NCI-H2227 treated with DMSO at 0.1 percent for 48 hours (cell line): ENCODE measurements at regions not wholly inside any gene's neighbourhood (a gene's known extent, or its start where the extent isn't known, plus 50 kb on each side); places are given as distances from the start of the nearest gene placed in this dataset.
"Not testable (repeated sequence)": the region's sequence is repeated elsewhere in the genome, so short reads cannot be mapped to it uniquely, and the experiment has no call there.

ENCODE experiments used
- DNase-seq: peaks from one replicate; lab custom pipeline; 2025; lab: John Stamatoyannopoulos, UW

DNA sequence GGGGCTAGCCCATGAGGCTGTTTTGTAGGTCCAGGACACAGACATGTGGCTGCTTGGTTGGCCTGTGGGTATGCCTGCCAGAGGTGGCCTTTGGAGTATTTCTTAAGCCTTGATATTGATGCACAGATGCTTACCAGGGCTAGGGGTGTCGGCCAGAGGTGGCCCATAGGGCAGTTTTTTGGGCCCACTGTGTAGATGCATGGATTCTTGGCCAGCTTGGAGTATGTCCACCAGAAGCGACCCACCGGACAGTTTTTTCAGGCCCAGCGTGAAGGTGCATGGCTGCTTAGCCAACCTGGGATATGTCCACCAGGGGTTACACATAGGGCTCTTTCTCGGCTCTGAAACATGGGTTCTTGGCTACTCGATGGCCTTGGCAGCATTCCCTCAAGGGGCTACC, 1199.1 kb downstream of the CNTNAP5 start:
- no peak for DNase-seq

DNA sequence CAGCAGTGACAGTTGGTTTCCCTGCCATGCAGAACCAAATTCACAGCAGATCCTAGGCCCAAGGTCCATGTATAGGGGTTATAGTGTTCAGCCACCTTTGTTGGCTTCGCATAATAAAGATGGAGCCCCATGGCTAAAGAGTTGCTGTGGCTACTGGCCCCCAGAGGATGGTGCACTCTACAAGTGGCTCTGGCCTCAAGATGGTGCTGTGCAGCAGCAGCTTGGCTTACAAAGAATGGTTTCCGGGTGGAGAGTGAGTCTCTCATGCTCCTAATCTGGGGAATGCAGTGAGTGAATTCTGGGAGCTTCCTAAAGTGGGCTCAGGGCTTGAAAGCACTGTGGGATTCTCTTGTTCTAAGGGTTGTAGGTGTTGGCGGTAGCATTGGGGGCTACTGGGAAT, 1199.7 kb downstream of the CNTNAP5 start:
- no peak for DNase-seq

DNA sequence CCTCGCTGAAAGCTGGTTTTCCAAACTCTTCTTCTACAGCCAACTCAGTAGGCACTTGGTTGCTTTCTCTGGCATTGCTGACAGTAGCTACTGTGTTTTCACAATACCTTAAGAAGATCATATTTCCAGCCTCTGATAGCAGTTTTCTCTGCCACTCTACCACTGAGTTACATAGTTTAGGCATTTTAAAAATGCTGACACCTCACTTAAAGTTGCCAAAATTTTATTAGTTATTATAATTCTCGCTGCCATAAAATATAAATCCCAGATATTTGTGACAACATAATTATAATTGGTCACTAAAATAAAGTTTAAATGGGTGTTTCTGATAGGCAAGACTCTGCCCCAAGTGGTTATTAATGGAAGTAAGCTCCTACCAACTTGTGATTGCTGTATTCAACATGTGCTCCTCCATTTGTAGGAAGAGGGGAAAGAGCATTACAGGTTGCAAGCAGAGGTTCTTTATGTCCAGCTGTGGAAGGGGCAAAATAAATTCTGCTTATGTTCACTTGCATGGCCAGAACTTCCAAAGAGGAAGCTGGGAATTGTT, 1202.8 kb downstream of the CNTNAP5 start:
- DNase-seq: no peak

DNA sequence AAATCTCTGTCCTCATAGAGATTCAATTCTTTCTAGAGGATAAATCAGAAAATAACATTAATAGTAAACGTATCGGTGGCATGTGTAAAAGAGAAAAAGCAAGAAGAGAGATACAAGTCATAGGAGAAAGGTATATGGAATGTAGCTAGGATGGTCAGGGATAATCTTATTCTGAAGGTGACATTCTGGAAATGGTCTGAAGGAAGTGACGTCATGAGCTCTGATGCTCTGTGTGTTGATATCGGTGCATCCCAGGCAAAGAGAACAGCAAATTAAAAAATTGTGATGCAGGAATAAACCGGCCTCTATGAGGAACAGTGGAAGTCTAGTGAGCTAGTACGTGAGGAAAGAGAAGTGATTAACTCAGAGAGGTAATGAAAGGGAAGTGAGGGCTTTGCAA, 1215.8 kb downstream of the CNTNAP5 start:
- no peak for DNase-seq

DNA sequence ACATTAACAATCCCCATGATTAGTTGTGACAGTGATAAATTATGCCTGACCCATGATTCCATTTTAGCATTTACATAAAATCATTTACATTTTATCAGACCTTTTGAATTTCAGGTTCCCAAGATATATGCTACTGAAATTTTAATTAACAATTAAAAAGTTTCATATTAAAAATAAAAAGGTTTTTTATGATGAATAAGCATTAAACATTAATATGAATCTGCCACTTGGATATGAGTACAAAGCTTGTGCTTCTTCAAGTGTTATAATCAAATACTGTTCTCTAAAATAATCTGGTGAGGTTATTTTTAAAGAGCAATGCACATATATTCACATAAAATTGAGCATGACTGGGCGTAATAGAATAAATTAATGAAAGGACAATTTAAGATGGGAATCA, 1218.0 kb downstream of the CNTNAP5 start:
- no peak for DNase-seq

DNA sequence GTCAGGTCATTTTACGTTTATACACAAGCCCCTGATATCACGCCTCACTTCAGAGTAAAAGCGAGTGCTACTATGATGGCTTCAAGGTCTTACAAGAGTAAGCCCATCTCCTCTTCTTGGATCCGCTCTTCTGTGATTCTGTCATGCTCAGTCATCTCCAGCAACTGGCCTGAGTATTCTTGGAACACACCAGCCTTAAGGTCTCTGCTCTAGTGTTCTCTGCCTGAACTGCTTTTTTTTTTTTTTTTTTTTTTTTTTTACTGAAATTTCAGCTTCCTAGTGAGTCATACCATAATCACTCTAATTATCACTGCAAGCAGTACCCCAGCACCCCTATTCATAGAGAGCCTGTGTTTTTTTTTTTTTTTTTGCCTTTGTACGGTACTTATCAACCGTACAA, 1228.9 kb downstream of the CNTNAP5 start:
- DNase-seq: no peak

DNA sequence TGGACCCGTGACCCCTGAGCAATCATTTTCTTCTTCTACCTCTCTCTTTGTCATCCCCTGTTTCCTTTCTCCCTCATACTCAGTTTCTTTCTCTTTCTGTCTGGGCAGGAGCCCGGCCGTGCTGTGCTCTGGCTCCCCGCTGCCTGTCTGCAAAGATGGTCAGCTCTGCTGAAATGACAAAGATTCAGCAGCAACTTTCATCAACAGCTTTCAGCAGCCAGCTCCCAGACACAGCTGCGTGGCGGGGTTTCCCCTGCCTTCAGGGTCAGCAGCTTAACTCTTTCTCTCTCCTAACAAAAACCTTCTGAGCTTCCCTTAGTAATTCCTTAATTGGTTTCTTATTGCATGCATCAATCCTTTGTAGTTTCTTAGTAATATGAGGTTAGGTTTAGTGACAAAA, 1234.4 kb downstream of the CNTNAP5 start:
- DNase-seq: no peak

DNA sequence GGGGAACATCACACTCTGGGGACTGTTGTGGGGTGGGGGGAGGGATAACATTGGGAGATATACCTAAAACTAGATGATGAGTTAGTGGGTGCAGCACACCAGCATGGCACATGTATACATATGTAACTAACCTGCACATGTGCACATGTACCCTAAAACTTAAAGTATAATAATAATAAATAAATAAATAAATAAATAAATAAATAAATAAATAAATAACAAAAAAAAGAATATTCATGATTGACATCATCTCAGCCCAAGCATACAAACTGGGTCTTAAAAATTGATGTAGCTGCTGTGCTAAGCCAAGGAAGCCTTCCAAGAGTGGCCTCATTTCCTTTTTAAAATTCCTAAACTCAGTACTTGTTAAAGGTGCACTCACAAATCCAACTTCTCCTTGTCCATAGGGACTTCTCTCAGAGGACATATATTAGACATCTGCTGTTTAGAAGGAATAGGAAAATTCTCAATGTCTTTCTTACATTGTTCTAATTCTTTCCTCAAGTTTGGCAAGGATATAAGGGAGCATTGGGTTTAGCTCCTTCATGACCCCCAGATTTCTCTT, 1235.4 kb downstream of the CNTNAP5 start:
- not testable (repeated sequence) for DNase-seq

DNA sequence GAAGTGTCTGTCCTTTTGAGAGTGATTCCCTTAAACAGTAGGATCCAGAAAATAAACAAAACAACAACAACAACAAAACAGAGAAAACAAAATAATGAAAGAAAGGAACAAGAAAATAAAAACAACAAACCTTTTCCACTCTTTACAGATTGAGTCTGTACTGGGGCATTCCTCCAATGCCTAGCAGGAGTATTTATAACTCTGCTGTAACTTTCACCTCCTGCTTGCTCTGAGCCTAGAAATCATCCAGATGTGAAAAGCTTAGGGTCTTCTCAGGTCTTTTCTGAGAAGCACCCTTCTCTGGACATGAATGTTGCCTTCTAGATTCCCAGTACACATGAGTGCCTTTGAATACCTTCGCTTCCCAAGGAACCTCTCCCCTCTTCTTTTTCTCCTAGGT, 1239.4 kb downstream of the CNTNAP5 start:
- DNase-seq: no peak

DNA sequence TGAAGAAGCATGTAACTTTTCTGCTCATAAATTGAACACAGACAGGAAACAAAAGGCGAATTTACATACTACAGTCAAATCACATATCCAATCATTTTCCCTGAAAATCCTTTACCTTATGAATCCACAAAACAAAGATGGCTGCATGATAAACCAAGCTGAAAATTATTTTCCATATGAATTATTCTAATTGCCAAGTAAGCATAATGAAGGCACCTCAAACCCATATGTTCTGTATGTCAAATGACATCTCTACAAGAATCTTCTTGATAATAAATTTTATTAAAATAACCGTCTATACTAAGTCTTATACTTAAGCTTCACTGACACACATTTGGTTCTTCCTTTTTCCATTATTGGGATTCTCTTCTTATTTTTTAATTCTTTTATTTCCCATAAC, 1242.6 kb downstream of the CNTNAP5 start:
- no peak for DNase-seq

DNA sequence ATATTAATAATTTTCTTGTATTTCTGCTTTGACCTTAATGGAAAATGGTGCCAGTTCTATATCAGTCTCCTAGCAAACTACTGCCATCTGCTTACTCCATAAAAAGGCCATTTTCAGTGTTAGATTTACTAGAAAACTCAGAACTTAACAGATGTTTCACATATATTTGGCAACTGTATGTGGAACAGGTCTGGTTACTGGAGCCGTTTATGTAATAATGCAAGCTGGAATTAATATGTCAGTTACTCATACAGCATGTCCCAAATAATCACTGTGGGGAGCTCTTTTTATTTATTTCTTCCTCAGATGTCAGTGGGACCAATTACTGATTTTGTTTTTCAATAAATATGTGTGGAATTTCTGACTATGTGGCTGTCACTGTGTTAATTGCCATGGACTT, 1247.6 kb downstream of the CNTNAP5 start:
- DNase-seq: no peak

DNA sequence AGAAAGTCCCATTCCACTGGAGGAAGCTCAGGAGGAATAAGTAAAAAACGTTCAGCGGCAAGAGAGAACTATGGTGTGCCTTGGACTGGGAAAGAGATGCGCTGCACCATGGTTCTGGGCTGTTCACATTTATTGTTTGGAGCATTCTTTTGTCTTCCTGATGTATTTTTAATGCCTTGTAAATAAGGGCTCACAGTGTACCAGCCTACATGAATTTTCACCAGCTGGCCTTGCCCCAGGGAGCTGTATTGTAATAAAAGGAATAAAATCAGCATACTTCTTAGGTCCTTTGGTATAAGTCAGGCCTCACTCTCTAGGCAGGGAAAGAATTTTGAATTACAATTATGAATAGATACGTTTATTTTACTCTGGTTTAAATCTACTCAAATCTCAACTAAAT, 1249.6 kb downstream of the CNTNAP5 start:
- DNase-seq: no peak

DNA sequence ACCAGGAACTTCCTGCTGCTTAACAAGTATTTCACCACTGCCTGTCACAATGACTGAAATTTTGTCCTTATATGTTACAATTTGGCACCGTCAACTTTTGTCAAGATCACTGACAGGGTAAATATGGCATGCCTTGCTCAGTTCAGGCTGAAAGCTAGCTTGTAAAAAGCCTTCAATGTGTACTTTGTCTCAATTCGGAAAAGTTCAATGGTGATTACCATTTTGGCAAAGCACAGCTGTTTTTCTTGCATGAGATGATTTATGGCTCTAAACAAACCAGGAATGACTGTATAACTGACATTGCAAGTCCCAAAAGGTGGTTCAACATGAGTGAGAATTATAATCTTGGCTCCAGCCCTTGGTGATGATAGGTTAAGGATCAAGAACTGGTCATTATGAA, 1255.2 kb downstream of the CNTNAP5 start:
- no peak for DNase-seq

DNA sequence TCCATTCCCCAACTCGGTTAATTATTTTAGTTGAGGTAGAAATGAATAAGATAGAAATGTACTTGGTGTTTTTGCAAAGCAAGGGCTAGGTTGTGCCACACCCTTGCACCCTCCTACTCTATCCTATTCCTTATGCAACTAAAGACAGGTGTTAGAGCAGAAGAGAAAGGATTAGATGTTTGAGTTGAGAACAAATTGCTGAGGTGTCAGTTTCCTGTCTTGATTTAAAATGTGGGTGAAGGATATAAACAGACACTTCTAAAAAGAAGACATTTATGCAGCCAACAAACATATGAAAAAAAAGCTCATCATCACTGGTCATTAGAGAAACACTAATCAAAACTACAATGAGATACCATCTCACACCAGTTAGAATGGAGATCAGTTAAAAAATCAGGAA, 1256.2 kb downstream of the CNTNAP5 start:
- DNase-seq: no peak

DNA sequence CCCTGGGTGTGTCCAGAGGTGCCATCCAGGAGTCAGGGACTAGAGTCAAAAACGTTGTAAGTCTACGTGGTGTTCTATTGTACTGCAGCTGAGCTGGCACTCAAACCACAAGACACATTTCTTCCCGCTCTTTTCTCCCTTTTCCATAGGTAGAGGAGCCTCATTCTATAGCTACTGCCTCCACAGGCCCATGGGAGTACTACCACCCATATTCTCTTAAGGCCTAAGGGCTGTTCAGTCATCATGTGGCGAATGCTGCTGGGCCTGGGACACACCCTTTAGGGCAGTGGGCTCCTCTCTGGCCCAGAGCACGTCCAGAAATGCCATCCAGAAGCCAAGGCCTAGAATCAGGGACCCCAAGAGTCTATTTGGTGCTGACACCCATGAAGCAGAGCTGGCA, 1271.7 kb downstream of the CNTNAP5 start:
- no peak for DNase-seq

DNA sequence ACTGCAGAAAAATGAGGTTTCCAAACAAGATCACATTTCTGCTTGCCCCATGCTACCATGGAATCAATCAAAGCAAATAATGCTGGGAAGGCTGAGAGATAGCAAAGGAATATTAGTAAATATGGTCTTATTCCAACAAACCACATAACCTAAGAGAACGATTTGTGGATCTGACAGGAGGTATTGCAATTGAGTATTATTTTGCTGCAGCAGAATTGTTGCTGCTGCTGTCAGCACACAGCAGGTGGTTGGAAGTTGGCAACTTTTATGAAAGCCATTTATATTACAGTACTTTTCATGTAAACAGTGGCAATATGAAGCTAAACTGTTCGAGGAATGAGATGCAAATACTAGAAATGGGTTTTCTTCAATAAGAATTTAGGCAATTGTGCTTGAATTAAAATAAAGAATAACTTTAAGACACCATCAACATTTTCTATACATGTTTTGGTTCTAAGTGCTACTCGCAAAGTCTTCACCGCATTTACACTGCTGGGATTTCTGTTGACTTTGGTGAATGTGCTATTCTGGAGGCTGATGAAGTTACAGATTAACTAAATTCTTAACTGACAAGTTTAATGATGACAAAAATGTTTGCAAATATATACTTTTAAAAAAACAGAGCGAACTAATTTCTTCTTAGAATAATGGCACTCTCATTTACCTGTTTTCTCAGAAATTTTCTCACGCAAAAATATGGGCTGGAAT, 1285.7 kb downstream of the CNTNAP5 start:
- no peak for DNase-seq

DNA sequence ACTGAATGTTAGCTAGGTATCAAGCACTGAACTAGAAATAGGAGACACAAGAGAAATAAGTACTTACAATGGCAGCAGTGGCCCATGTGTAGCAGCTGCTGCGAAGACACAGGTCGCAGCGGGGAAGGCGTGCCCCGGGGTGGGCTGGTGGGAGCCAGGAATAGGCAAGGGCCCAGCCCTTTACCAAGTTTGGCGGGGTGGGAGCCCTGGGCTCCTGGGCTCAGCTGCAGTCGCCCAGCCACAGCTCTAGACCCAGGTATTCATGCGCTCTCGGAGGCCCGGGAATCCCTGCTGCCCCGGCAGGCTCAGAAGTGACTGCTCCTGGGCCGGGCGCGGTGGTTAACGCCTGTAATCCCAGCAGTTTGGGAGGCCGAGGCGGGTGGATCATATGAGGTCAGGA, 1287.3 kb downstream of the CNTNAP5 start:
- no peak for DNase-seq

DNA sequence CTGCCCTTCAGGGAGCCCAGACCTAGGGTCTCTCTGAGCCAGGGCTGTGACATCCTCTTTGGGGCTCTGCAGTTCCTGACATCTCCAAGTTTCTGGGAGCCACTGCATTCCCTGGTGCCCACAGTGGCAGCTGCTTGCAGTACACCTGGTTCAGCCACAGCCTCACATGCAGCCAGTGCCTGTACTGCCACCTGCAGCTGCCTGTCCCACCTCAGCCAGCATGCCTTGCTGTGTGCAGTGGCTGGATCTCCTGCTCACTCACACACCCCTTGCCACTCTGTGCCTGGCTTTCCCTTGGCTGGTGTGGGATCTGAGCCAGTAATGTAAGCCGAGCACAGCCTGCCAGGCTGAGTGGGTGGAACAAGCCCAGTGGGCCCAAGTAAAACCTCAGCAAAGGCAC, 1288.7 kb downstream of the CNTNAP5 start:
- no peak for DNase-seq

DNA sequence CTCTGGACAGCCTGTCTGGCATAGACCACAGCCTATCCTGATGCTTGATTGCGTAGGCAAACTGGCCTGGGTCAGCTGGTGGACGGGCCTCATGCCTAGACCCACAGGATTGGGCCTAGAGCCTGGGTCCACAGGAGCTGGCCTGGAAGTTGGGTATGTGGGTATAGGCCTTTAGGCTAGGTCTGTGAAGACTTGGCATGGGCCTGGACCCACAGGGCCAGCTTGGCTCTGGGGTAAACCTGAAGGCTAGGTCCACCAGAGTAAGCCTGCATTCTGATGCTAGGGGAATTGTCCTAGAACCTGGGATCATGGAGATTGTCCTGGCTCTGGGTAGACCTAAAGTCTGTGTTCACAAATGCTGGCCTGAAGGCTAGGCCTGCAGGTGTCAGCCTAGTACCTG, 1293.7 kb downstream of the CNTNAP5 start:
- no peak for DNase-seq

DNA sequence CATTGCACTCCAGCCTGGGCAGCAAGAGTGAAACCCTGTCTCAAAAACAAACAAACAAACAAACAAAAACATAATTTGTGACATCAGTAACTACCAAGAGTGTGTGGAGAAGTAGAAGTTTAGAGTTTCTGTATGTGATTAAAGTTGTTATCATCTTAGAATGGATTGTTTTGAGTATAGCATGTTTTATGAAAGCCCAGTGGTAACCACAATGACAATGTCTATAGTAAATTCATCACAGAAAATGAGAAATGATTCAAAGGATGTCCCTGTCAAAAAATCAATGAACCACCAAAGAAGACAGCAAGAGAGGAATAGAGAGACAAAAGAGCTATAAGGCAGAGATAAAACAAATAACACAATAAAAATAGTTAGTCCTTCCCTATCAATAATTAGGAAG, 1299.2 kb downstream of the CNTNAP5 start:
- DNase-seq: no peak

DNA sequence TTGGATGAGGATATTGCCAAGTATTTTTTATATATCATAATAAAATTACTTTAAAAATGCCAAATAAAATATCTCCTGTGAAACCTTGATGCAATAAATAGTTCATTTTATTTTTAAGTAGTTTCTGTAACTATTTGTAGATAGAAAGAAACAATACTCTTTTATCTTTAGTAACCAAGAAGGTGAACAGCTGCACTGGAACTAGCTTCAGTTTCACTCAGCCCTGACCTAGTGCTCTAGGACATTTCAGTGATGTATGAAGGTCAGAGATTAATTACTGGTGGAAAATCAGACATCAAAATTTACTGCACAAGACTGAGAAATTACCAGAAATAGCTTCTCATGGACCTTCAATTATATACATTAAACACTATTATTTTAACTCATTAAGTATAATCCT, 1305.0 kb downstream of the CNTNAP5 start:
- no peak for DNase-seq

DNA sequence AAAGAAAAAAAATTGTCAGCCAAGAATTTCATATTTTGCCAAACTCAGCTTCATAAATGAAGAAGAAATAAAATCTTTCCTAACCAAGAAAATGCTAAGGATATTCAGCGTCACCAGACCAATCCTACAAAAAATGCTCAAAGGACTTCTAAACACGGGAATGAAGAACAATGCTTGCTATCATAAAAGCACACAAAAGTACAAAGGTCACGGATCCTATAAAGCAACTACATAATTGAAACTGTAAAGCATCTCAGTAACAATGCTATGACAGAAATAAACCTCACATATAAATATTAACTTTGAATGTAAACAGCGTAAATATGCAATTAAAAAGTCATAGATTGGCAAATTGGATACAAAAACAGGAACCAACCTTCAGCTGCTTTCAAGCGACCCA, 1314.6 kb upstream of the GYPC start:
- DNase-seq: no peak

DNA sequence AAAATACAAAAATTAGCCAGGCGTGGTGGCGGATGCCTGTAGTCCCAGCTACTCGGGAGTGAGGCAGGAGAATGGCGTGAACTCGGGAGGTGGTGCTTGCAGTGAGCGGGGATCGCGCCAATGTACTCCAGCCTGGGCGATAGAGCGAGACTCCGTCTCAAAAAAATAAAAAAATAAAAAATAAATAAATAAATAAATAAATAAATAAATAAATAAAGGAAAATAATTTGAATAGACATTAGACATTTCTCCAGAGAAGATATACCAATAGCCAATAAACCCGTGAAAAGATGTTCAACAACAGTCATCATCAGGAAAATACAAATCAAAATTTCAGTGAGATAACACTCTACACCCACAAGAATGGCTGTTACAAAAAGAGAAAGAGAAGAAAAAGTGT, 1302.4 kb upstream of the GYPC start:
- not testable (repeated sequence) for DNase-seq
